BLaER1 treated with 17β-estradiol and CSF1 and Interleukin-3, amounts not matched to agents 10 nM and 100 nM (cell line): ENCODE measurements at regions not wholly inside any gene's neighbourhood (a gene's known extent, or its start where the extent isn't known, plus 50 kb on each side); places are given as distances from the start of the nearest gene placed in this dataset.

Experiments
- H3K27ac ChIP-seq, 11 experiments: shearing (Covaris generic); formaldehyde crosslinking; 2 replicates each; pipeline ENCODE4 v1.8.1; 2022
- H3K27me3 ChIP-seq, 11 experiments: shearing (Covaris generic); formaldehyde crosslinking; 2 replicates each; pipeline ENCODE4 v1.8.1; 2022
- H3K36me3 ChIP-seq, 11 experiments: shearing (Covaris generic); formaldehyde crosslinking; 2 replicates each; pipeline ENCODE4 v1.8.1; 2022
- H3K4me1 ChIP-seq, 10 experiments: shearing (Covaris generic); formaldehyde crosslinking; 2 replicates each; pipeline ENCODE4 v1.8.1; 2022
- H3K4me2 ChIP-seq, 11 experiments: shearing (Covaris generic); formaldehyde crosslinking; 2 replicates each; pipeline ENCODE4 v1.8.1; 2022
- H3K4me3 ChIP-seq, 10 experiments: shearing (Covaris generic); formaldehyde crosslinking; 2 replicates each; pipeline ENCODE4 v1.8.1; 2022
- H3K9ac ChIP-seq, 11 experiments: shearing (Covaris generic); formaldehyde crosslinking; 2 replicates each; pipeline ENCODE4 v1.8.1; 2022
- H3K9me3 ChIP-seq, 11 experiments: shearing (Covaris generic); formaldehyde crosslinking; replicated peaks in 1 of 11; 2 replicates each; pipeline ENCODE4 v1.8.1; 2022
- H4K20me1 ChIP-seq, 11 experiments: shearing (Covaris generic); formaldehyde crosslinking; 2 replicates each; pipeline ENCODE4 v1.8.1; 2022
- Cebpa-rat ChIP-seq, 11 experiments: shearing (Covaris generic); IDR thresholded peaks; 2 replicates each; pipeline ENCODE4 v1.8.1; 2022

- no peaks in the 10 kb centered on the region for H4K20me1 ChIP-seq
- H3K9ac ChIP-seq: no peak overlapping the region
- H3K36me3 ChIP-seq: peaks cover 0 to 5% (median 0%) of the 10 kb centered on the region in 11 experiments; a peak in 5 of 22 replicates
- no peak overlapping the region for H3K4me2 ChIP-seq
- peaks cover 1 to 5% (median 3%) of the 10 kb centered on the region in 11 experiments; a peak in 20 of 22 replicates for H3K9me3 ChIP-seq
- no peak overlapping the region for H3K4me3 ChIP-seq
- no peak for TF ChIP-seq Cebpa-rat (IDR thresholded peaks at IDR 0.05)
- no peaks in the 10 kb centered on the region for H3K4me1 ChIP-seq
- no peaks in the 10 kb centered on the region for H3K27me3 ChIP-seq
- H3K27ac ChIP-seq: no peak overlapping the region
Measured at GRCh38 chr13:107133950-107134349, 566.0 kb upstream of the ARGLU1 start.

GRCh38 chr13:107130566-107130965 lies 562.6 kb upstream of the ARGLU1 start:
- no peak overlapping the region for H3K4me2 ChIP-seq
- H3K4me3 ChIP-seq: no peak overlapping the region
- H4K20me1 ChIP-seq: no peaks in the 10 kb centered on the region
- H3K36me3 ChIP-seq: peaks cover 0 to 17% (median 0%) of the 10 kb centered on the region in 11 experiments; a peak in 5 of 22 replicates
- no peaks in the 10 kb centered on the region for H3K27me3 ChIP-seq
- H3K27ac ChIP-seq: no peak overlapping the region
- H3K4me1 ChIP-seq: no peaks in the 10 kb centered on the region
- TF ChIP-seq Cebpa-rat (IDR thresholded peaks at IDR 0.05): no peak
- no peak overlapping the region for H3K9ac ChIP-seq
- peaks cover 9 to 23% (median 21%) of the 10 kb centered on the region in 11 experiments; a peak in 20 of 22 replicates for H3K9me3 ChIP-seq

- Histone ChIP-seq H3K4me1 (peaks cover 0 to 44% (median 32%) of the 10 kb centered on the region in 10 experiments; a peak in 16 of 20 replicates), H3K27me3 (no peaks in the 10 kb centered on the region), H3K36me3 (peaks cover 0 to 17% (median 0%) of the 10 kb centered on the region in 11 experiments; a peak in 5 of 22 replicates), H3K27ac (no peak overlapping the region), H3K4me3 (no peak overlapping the region), H3K9ac (no peak overlapping the region), H3K4me2 (no peak overlapping the region), H4K20me1 (no peaks in the 10 kb centered on the region), H3K9me3 (peaks cover 9 to 23% (median 19%) of the 10 kb centered on the region in 11 experiments; a peak in 20 of 22 replicates)
- no peak for TF ChIP-seq Cebpa-rat (IDR thresholded peaks at IDR 0.05)
Measured at GRCh38 chr13:107124730-107125129, 556.8 kb upstream of the ARGLU1 start.

GRCh38 chr13:107124129-107124718 lies 556.3 kb upstream of the ARGLU1 start:
- Histone ChIP-seq H3K27ac (no peak overlapping the region), H3K36me3 (peaks cover 0 to 15% (median 0%) of the 10 kb centered on the region in 11 experiments; a peak in 5 of 22 replicates), H3K27me3 (no peaks in the 10 kb centered on the region), H4K20me1 (no peaks in the 10 kb centered on the region), H3K4me2 (peak overlapping the region in 1 of 11 experiments; percentile 21; a peak in 3 of 22 replicates), H3K9me3 (peaks cover 9 to 22% (median 19%) of the 10 kb centered on the region in 11 experiments; a peak in 20 of 22 replicates), H3K4me3 (no peak overlapping the region), H3K9ac (no peak overlapping the region), H3K4me1 (peaks cover 0 to 49% (median 34%) of the 10 kb centered on the region in 10 experiments; a peak in 16 of 20 replicates)
- no peak for TF ChIP-seq Cebpa-rat (IDR thresholded peaks at IDR 0.05)

GRCh38 chr13:107121793-107122192 lies 553.9 kb upstream of the ARGLU1 start:
- no peak overlapping the region for H3K4me3 ChIP-seq
- H3K9me3 ChIP-seq: peaks cover 0 to 14% (median 9%) of the 10 kb centered on the region in 11 experiments; a peak in 13 of 22 replicates
- H3K27me3 ChIP-seq: no peaks in the 10 kb centered on the region
- peaks cover 0 to 18% (median 0%) of the 10 kb centered on the region in 11 experiments; a peak in 5 of 22 replicates for H3K36me3 ChIP-seq
- H3K4me1 ChIP-seq: peaks cover 0 to 63% (median 37%) of the 10 kb centered on the region in 10 experiments; a peak in 16 of 20 replicates
- no peak for TF ChIP-seq Cebpa-rat (IDR thresholded peaks at IDR 0.05)
- peak overlapping the region in 4 of 11 experiments; percentile 21 to 70 (median 57); a peak in 6 of 22 replicates for H3K4me2 ChIP-seq
- no peaks in the 10 kb centered on the region for H4K20me1 ChIP-seq
- no peak overlapping the region for H3K27ac ChIP-seq
- H3K9ac ChIP-seq: no peak overlapping the region

- Histone ChIP-seq H4K20me1 (no peaks in the 10 kb centered on the region), H3K27ac (peak overlapping the region in 1 of 11 experiments; percentile 21; a peak in 1 of 22 replicates), H3K36me3 (peaks cover 0 to 14% (median 0%) of the 10 kb centered on the region in 11 experiments; a peak in 5 of 22 replicates), H3K9ac (peak overlapping the region in 1 of 11 experiments; percentile 23; a peak in 1 of 22 replicates), H3K9me3 (peaks cover 0 to 25% (median 12%) of the 10 kb centered on the region in 11 experiments; a peak in 14 of 22 replicates), H3K27me3 (no peaks in the 10 kb centered on the region), H3K4me1 (peaks cover 0 to 63% (median 37%) of the 10 kb centered on the region in 10 experiments; a peak in 16 of 20 replicates), H3K4me2 (peak overlapping the region in 9 of 11 experiments; percentile 3 to 75 (median 59); a peak in 16 of 22 replicates), H3K4me3 (peak overlapping the region in 2 of 10 experiments; percentile 0 to 22; a peak in 2 of 20 replicates)
- TF ChIP-seq Cebpa-rat (IDR thresholded peaks at IDR 0.05): peak in 6 of 11 experiments; percentile 40 to 90 (median 62); a peak in 8 of 22 replicates
Measured at GRCh38 chr13:107119989-107120881, 552.3 kb upstream of the ARGLU1 start.

GRCh38 chr13:107118506-107118905 lies 550.6 kb upstream of the ARGLU1 start:
- H3K27ac ChIP-seq: no peak overlapping the region
- H3K4me1 ChIP-seq: peaks cover 0 to 57% (median 34%) of the 10 kb centered on the region in 10 experiments; a peak in 16 of 20 replicates
- peaks cover under 1 to 42% (median 27%) of the 10 kb centered on the region in 11 experiments; a peak in 20 of 22 replicates for H3K9me3 ChIP-seq
- H4K20me1 ChIP-seq: no peaks in the 10 kb centered on the region
- no peak overlapping the region for H3K4me3 ChIP-seq
- no peaks in the 10 kb centered on the region for H3K27me3 ChIP-seq
- H3K36me3 ChIP-seq: peaks cover 0 to 26% (median 2%) of the 10 kb centered on the region in 11 experiments; a peak in 5 of 22 replicates
- no peak overlapping the region; a peak in 1 of 22 replicates for H3K4me2 ChIP-seq
- TF ChIP-seq Cebpa-rat (IDR thresholded peaks at IDR 0.05): no peak
- no peak overlapping the region for H3K9ac ChIP-seq

GRCh38 chr13:107117327-107118012 lies 549.5 kb upstream of the ARGLU1 start:
- Histone ChIP-seq H3K36me3 (peaks cover 0 to 35% (median 9%) of the 10 kb centered on the region in 11 experiments; a peak in 6 of 22 replicates), H3K4me2 (no peak overlapping the region; a peak in 1 of 22 replicates), H3K4me1 (peaks cover 0 to 47% (median 23%) of the 10 kb centered on the region in 10 experiments; a peak in 16 of 20 replicates), H3K9me3 (peaks cover 10 to 53% (median 36%) of the 10 kb centered on the region in 11 experiments; a peak in 21 of 22 replicates), H3K27me3 (no peaks in the 10 kb centered on the region), H4K20me1 (no peaks in the 10 kb centered on the region), H3K27ac (no peak overlapping the region), H3K4me3 (no peak overlapping the region), H3K9ac (no peak overlapping the region)
- TF ChIP-seq Cebpa-rat (IDR thresholded peaks at IDR 0.05): no peak
